Duodenal mucosa (tissue), 2 donors: ENCODE measurements at regions not wholly inside any gene's neighbourhood (a gene's known extent, or its start where the extent isn't known, plus 50 kb on each side); places are given as distances from the start of the nearest gene placed in this dataset.
"Not testable (repeated sequence)": the region's sequence is repeated elsewhere in the genome, so short reads cannot be mapped to it uniquely, and the experiment has no call there.

Experiments used
- H3K27ac ChIP-seq: one replicate; pipeline ENCODE4 v1.7.0; 2013; ENCODE audit warnings: low read depth, low read length
- H3K27me3 ChIP-seq, 2 donors: one replicate each; pipeline ENCODE4 v1.7.0; 2013; ENCODE audit warnings: low read length in 2 of 2, control low read depth in 1 of 2; ENCODE audit not compliant: insufficient read depth in 2 of 2, control insufficient read depth in 1 of 2
- H3K36me3 ChIP-seq, 2 donors: one replicate each; pipeline ENCODE4 v1.7.0; 2013; ENCODE audit warnings: low read length in 2 of 2, control low read depth in 1 of 2; ENCODE audit not compliant: insufficient read depth in 2 of 2, control insufficient read depth in 1 of 2
- H3K4me1 ChIP-seq, 2 donors: one replicate each; pipeline ENCODE4 v1.7.0; 2013; ENCODE audit warnings: low read length in 2 of 2, control low read depth in 1 of 2; ENCODE audit not compliant: insufficient read depth in 2 of 2, control insufficient read depth in 1 of 2
- H3K4me3 ChIP-seq, 2 donors: one replicate each; pipeline ENCODE4 v1.7.0; 2013; ENCODE audit warnings: low read length in 2 of 2, low read depth in 1 of 2
- H3K9ac ChIP-seq, 2 donors: one replicate each; pipeline ENCODE4 v1.7.0; 2013; ENCODE audit warnings: low read length in 2 of 2, low read depth in 1 of 2
- H3K9me3 ChIP-seq, 2 donors: one replicate each; pipeline ENCODE4 v1.7.0; 2013; ENCODE audit warnings: low read length in 2 of 2, control low read depth in 1 of 2; ENCODE audit not compliant: control insufficient read depth in 1 of 2

DNA sequence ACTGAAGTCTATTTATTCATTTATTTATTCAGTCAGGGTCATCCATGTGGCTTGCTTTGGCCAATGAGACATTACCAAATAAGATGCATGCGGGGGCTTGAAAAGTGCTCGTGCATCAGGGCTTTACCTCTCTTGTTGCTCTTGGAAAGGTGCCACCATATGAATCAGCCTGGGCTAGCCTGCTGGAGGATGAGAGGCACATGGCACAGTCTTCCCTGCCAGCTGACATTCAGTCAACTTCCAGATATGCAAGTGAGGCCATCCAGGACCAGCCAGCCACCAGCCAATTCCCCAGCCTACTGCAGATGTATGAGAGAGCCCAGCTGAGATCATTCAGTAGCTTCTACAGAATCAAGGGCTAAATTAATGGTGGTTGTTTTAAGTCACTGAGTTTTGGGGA lies 105.2 kb upstream of the RPH3A start:
- H3K4me1 ChIP-seq, result no peaks in the 10 kb centered on the region
- H3K27me3 ChIP-seq, result no peaks in the 10 kb centered on the region
- no peak overlapping the region for H3K4me3 ChIP-seq
- no peaks in the 10 kb centered on the region for H3K36me3 ChIP-seq
- no peak overlapping the region for H3K27ac ChIP-seq
- H3K9ac ChIP-seq, result no peak overlapping the region
- no peaks in the 10 kb centered on the region for H3K9me3 ChIP-seq

DNA sequence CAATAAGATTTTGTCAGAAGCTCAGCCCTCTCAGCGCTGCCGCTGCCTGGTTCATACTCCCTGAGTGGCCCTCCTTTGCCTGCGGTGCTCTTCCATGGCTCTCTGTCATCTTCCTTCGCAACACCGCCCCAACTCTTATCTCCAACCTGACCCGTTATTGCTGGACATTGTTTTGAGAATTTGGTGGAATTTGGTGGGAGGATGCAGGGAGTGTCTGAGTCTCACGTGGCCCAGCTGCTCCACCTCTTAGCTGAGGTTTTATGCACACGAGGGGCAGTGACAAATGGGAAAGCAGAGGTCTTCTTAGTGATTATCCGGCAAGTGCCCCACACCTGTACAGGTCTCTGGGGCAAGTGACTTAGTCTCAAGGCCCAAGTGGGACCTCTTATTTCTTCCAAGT lies 97.5 kb upstream of the RPH3A start:
- Histone ChIP-seq H3K27ac (no peak overlapping the region), H3K27me3 (no peaks in the 10 kb centered on the region), H3K9me3 (no peaks in the 10 kb centered on the region), H3K36me3 (no peaks in the 10 kb centered on the region), H3K4me3 (no peak overlapping the region), H3K4me1 (no peaks in the 10 kb centered on the region), H3K9ac (no peak overlapping the region)

DNA sequence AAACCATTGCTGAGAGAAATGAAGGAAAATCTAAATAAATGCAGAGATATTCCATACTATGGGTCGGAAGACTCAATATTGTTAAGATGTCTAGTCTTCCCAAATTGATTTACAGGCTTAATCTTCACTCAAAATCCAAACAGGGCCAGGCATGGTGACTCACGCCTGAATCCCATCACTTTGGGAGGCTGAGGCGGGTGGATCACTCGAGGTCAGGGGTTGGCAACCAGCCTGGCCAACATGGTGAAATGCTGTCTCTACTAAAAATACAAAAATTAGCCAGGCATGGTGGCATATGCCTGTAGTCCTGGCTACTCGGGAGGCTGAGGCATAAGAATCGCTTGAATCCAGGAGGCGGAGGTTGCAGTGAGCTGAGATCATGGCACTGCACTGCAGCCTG lies 94.1 kb upstream of the RPH3A start:
- H3K4me3 ChIP-seq, H3K4me1 ChIP-seq, H3K36me3 ChIP-seq, H3K27me3 ChIP-seq, H3K9ac ChIP-seq, H3K9me3 ChIP-seq, H3K27ac ChIP-seq: not testable (repeated sequence)

DNA sequence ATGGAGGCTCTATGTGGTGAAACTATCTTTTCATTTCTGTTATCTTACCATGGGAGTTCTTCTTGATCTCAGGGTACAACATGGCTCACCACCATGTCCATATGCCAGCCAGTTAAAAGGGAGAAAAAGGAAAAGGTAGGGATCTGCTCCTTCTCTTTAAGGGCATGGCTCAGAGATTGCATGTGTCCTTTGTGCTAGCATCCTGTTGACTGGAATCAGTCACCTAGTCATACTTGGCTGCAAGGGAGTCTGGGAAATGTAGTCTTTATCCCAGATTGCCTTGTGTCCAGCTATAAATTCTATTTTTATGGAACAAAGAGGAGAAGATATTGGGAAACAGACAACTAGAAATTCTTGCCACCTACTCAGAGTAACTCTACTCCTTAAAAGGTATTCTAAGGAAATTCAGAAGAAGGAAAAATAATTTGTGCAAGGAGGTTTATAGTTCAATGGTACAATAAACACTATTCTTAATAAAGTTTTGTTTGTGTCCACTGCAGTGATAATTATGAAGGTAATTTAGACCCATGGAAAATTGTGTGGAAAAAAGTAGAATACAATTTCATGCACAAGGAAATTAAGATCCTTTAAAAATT lies 86.4 kb upstream of the RPH3A start:
- Histone ChIP-seq H3K4me3 (no peak overlapping the region), H3K36me3 (no peaks in the 10 kb centered on the region), H3K27me3 (no peaks in the 10 kb centered on the region), H3K9ac (no peak overlapping the region), H3K27ac (no peak overlapping the region), H3K4me1 (no peaks in the 10 kb centered on the region), H3K9me3 (no peaks in the 10 kb centered on the region)

DNA sequence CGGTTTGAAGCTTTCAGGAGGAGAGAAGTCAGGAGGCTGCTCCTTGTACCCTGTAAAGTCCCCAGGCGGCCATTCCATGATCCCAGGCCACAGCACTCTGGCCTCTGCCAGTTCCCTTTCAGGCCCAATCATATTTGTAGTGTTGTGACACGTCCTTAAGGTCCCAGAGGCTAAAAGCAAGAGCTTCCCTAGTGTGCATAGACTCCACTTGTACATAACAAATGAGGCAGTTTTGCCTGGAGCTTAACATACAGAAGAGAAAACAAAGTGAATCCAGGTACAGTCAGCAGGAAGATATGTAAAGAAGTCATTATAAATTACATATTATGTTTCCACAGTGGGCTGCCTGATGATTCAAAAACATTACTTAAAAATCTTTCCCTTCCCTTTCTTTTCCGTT lies 81.1 kb upstream of the RPH3A start:
- Histone ChIP-seq H3K27ac (no peak overlapping the region), H3K4me3 (no peak overlapping the region), H3K9me3 (no peaks in the 10 kb centered on the region), H3K4me1 (no peaks in the 10 kb centered on the region), H3K36me3 (no peaks in the 10 kb centered on the region), H3K9ac (no peak overlapping the region), H3K27me3 (no peaks in the 10 kb centered on the region)

DNA sequence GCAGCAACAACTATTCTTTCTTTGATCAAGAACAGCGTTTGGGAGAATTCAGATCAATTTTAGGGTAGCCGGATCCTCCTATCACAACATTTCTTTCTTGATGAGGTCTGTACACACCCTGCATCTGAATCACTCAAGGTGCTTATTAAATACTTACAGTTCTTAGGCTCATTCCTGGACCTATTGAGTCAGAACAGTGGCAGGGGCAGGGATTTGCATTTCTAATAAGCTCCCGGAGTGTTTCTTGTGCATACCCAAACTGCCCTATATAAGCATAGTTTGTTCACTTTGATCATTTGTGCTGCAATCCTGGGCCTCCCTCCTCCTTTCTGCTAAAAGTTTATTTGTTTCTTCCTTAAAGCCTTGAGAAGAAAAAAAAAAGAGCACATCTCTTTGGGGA lies 80.5 kb upstream of the RPH3A start:
- Histone ChIP-seq H3K4me3 (no peak overlapping the region), H3K4me1 (no peaks in the 10 kb centered on the region), H3K9me3 (no peaks in the 10 kb centered on the region), H3K27ac (no peak overlapping the region), H3K36me3 (no peaks in the 10 kb centered on the region), H3K27me3 (no peaks in the 10 kb centered on the region), H3K9ac (no peak overlapping the region)

DNA sequence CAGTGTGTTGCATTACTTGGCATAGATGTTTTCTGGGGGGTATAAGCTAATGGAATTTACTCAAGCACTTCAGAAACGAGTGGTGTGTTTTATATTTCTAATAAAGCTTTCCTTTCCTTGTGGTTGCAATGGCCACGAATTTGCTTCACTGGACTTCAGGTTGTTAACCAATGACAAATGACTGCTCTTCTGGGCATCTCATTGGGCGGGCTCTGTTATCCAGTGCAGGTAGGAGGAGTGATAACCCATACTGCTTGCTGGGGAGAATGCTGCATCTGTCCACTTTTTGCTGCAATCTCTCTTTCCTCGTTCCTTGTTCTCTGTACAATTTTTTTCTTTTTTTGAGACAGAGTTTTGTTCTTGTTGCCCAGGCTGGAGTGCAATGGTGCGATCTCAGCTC lies 80.0 kb upstream of the RPH3A start:
- no peaks in the 10 kb centered on the region for H3K36me3 ChIP-seq
- no peak overlapping the region for H3K27ac ChIP-seq
- no peaks in the 10 kb centered on the region for H3K9me3 ChIP-seq
- H3K4me3 ChIP-seq, result no peak overlapping the region
- no peak overlapping the region for H3K9ac ChIP-seq
- no peaks in the 10 kb centered on the region for H3K27me3 ChIP-seq
- no peaks in the 10 kb centered on the region for H3K4me1 ChIP-seq

DNA sequence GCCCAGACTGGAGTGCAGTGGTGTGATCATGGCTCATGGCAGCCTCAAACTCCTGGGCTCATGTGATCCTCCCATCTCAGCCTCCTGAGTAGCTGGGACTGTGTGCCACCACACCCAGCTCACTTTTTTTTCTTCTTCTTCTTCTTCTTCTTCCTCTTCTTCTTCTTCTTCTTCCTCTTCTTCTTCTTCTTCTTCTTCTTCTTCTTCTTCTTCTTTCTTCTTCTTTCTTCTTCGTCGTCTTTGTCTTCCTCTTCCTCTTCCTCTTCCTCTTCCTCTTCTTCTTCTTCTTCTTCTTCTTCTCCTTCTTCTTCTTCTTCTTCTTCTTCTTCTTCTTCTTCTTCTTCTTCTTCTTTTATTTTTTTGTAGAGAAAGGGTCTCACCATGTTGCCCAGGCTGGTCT lies 78.8 kb upstream of the RPH3A start:
- not testable (repeated sequence) for H3K9me3 ChIP-seq, H3K4me1 ChIP-seq, H3K27ac ChIP-seq, H3K27me3 ChIP-seq, H3K36me3 ChIP-seq, H3K9ac ChIP-seq, H3K4me3 ChIP-seq

DNA sequence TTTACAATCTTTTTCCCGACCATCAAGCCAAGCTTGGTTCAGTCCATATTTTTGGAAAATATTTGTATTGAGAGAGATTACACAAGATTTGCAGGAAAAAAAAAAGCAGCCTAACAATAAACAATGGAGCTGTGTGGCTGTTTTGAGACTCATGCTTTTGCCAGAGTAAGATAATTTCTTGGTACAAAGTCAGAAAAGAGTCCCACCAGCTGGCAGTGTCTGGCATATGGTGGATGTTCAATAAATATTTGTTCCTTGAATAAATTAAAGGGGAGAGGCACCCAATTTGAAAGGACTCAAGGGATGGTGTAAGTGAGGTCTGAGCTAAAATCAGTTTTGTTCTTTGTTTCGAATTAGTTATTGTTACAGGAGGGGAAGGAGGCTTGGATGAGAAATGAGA lies 78.1 kb upstream of the RPH3A start:
- Histone ChIP-seq H3K9me3 (no peaks in the 10 kb centered on the region), H3K4me3 (no peak overlapping the region), H3K27ac (no peak overlapping the region), H3K4me1 (no peaks in the 10 kb centered on the region), H3K36me3 (no peaks in the 10 kb centered on the region), H3K9ac (no peak overlapping the region), H3K27me3 (no peaks in the 10 kb centered on the region)

DNA sequence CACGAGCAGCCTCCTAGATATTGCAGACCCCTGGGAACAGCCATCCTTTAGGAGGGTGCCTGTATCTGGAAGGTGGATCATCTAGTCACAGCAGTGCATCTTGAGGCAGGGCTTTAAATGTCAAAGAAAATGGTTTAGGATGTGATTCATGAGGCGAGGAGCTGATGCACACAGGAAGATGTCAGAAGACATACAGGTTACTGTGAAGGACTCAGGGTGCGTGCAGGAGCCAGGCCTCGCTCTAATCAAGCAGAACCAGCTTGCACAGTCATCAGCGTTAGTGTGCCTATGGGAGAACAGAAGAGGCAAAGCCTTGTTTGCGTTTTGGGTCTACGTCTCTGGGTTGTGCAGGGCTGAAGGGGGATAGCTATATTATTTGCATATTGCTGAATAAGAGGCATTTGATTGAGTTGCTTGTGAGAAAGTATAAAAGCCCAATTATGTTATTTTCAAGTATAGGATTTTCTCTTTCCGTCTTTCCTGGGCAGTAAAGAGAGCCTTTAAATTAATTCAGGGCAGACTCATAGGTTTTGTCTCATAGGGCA lies 77.3 kb upstream of the RPH3A start:
- Histone ChIP-seq H3K4me1 (no peaks in the 10 kb centered on the region), H3K36me3 (no peaks in the 10 kb centered on the region), H3K9ac (no peak overlapping the region), H3K9me3 (no peaks in the 10 kb centered on the region), H3K4me3 (no peak overlapping the region), H3K27me3 (no peaks in the 10 kb centered on the region), H3K27ac (no peak overlapping the region)
